Transverse colon (tissue), 4 donors: ENCODE measurements at regions not wholly inside any gene's neighbourhood (a gene's known extent, or its start where the extent isn't known, plus 50 kb on each side); places are given as distances from the start of the nearest gene placed in this dataset.

ENCODE experiments used
- DNase-seq: peaks from one replicate; pipeline ENCODE4 v3.0.0-alpha.2; 2019
- H3K27ac ChIP-seq, 4 donors: fragments of 200-600 bp; sonication (generic); 2 replicates each; pipeline ENCODE4 v1.5.1; 2016 to 2018; ENCODE audit warnings: inconsistent platforms in 4 of 4
- H3K27me3 ChIP-seq: fragments of 200-600 bp; sonication (generic); 2 replicates; pipeline ENCODE4 v1.5.1; 2017; ENCODE audit warnings: inconsistent platforms
- H3K36me3 ChIP-seq, 4 donors: fragments of 200-600 bp; sonication (generic); 2 replicates each; pipeline ENCODE4 v1.5.1; 2017 to 2019; ENCODE audit warnings: inconsistent platforms in 4 of 4
- H3K4me1 ChIP-seq, 4 donors: fragments of 200-600 bp; sonication (generic); 2 replicates each; pipeline ENCODE4 v1.5.1; 2017 to 2020; ENCODE audit warnings: inconsistent platforms in 4 of 4
- H3K4me3 ChIP-seq, 4 donors: fragments of 200-600 bp; sonication (generic); 1 replicate in 1 of 4; 2 replicates in 3 of 4; pipeline versions ENCODE4 v1.5.1 to v1.6.1; 2017 to 2019; ENCODE audit warnings: inconsistent platforms in 4 of 4
- H3K9me3 ChIP-seq, 2 donors: fragments of 200-600 bp; sonication (generic); 2 replicates each; pipeline ENCODE4 v1.5.1; 2017 to 2019; ENCODE audit warnings: inconsistent platforms in 2 of 2
- CTCF ChIP-seq, 5 experiments: fragments of 200-600 bp in 3 of 5; fragments of 450-650 bp in 2 of 5; sonication (generic) in 3 of 5; IDR thresholded peaks; 1 replicate in 2 of 5; 2 replicates in 3 of 5; pipeline ENCODE4 v1.5.1; 2016 to 2017; ENCODE audit warnings: antibody characterized with exemption in 5 of 5, inconsistent platforms in 3 of 5, mild to moderate bottlenecking in 2 of 5, moderate library complexity in 1 of 5
- EP300 ChIP-seq: sonication (generic); formaldehyde crosslinking; IDR thresholded peaks from one replicate; pipeline ENCODE4 v1.6.1; 2017; ENCODE audit warnings: antibody characterized with exemption, low read depth
- POLR2A ChIP-seq: fragments of 450-650 bp; IDR thresholded peaks from one replicate; pipeline ENCODE4 v1.6.1; 2016; ENCODE audit warnings: antibody characterized with exemption, mild to moderate bottlenecking, moderate library complexity
- POLR2AphosphoS5 ChIP-seq, 3 donors: sonication (generic); formaldehyde crosslinking; IDR thresholded peaks; one replicate each; pipeline ENCODE4 v1.6.1; 2016; ENCODE audit warnings: antibody characterized with exemption in 3 of 3
- WGBS, 2 donors: methylation state at CpG; one replicate each; pipeline ENCODE4 v1.1.5; 2018; ENCODE audit warnings: low coverage in 1 of 2; 5-methylcytosine and 5-hydroxymethylcytosine counted together
- in situ Hi-C, 4 donors: fragments of 200-750 bp; cut with MboI; loops; one replicate each; pipeline versions ENCODE4 v1.15.0 to v1.15.1; 2017; ENCODE audit warnings: low sequenced_read_pairs in 3 of 4, low pct_ligation_motif_present in 1 of 4, low pct_unique_long_range_greater_than_20kb in 1 of 4
- intact Hi-C: fragments of 100-400 bp; cut with DNase I; formaldehyde crosslinking; loops from one replicate; pipeline ENCODE4 v1.15.1; 2023; ENCODE audit warnings: low total_unique reads

- no peaks in the 10 kb centered on the region for H3K9me3 ChIP-seq
- DNase-seq: no peak
- intact Hi-C loops (no loop called here), in situ Hi-C loops (no loop called here)
- H3K27ac ChIP-seq: no peak overlapping the region
- TF ChIP-seq CTCF (IDR thresholded peaks at IDR 0.05) (no peak), POLR2A (no peak), EP300 (no peak), POLR2AphosphoS5 (IDR thresholded peaks at IDR 0.05) (no peak)
- no peaks in the 10 kb centered on the region for H3K27me3 ChIP-seq
- H3K36me3 ChIP-seq: no peaks in the 10 kb centered on the region
- H3K4me3 ChIP-seq: no peak overlapping the region
- WGBS, 2 donors: 41 to 60% methylated on average over 1 of the region's 1 CpG
- no peaks in the 10 kb centered on the region for H3K4me1 ChIP-seq
These were observed 634.7 kb downstream of the PCDH17 start for GRCh38 chr13:58266271-58266670.

DNA sequence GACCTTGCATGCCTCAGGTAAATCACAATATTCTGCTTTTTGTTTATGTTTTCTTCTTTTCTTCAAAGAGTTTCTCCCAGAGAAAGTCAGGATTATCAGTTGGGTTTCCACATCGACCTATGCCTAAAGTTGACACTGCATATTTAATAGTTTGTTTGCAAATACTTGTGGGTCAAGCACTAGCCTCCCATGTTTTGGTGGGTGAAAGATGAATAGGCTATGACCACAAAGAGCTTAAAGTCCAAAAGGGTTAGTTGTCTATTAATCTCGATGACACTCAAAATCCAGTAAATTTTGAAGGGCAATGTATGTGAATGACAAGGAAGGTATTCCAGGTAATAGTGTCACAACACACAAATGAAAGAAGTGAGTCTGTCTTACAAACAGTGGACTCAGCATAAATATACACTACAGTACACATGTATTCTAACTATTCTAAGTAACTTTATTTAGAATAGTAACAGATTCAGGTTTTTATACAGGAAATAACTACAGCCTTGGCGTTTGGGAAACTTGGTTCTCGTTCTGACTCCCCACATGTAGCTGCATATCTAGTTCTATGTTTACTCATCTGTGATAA lies 667.1 kb downstream of the PCDH17 start:
- H3K4me3 ChIP-seq: no peak overlapping the region
- TF ChIP-seq POLR2AphosphoS5 (IDR thresholded peaks at IDR 0.05) (no peak), EP300 (no peak), POLR2A (no peak), CTCF (IDR thresholded peaks at IDR 0.05) (no peak)
- no peaks in the 10 kb centered on the region for H3K4me1 ChIP-seq
- in situ Hi-C loops (no loop called here), intact Hi-C loops (no loop called here)
- H3K36me3 ChIP-seq: no peaks in the 10 kb centered on the region
- WGBS, 2 donors: 66 to 78% methylated on average over 4 of the region's 4 CpGs
- no peak for DNase-seq
- H3K27me3 ChIP-seq: no peaks in the 10 kb centered on the region
- peaks cover 0 to 4% of the 10 kb centered on the region in 2 donors for H3K9me3 ChIP-seq
- H3K27ac ChIP-seq: no peak overlapping the region

GRCh38 chr13:58300224-58300623 lies 668.7 kb downstream of the PCDH17 start:
- intact Hi-C loops (no loop called here), in situ Hi-C loops (no loop called here)
- Histone ChIP-seq H3K27me3 (no peaks in the 10 kb centered on the region), H3K27ac (no peak overlapping the region), H3K4me3 (no peak overlapping the region), H3K4me1 (no peaks in the 10 kb centered on the region), H3K36me3 (no peaks in the 10 kb centered on the region), H3K9me3 (peaks cover 0 to 4% of the 10 kb centered on the region in 2 donors)
- no peak for TF ChIP-seq POLR2AphosphoS5 (IDR thresholded peaks at IDR 0.05)
- no peak for TF ChIP-seq CTCF (IDR thresholded peaks at IDR 0.05)
- no peak for TF ChIP-seq POLR2A
- TF ChIP-seq EP300: no peak
- no peak for DNase-seq

GRCh38 chr13:58300974-58301681 lies 669.6 kb downstream of the PCDH17 start:
- H3K36me3 ChIP-seq: no peaks in the 10 kb centered on the region
- DNase-seq: no peak
- no peaks in the 10 kb centered on the region for H3K27me3 ChIP-seq
- TF ChIP-seq POLR2A (no peak), EP300 (no peak), CTCF (IDR thresholded peaks at IDR 0.05) (no peak), POLR2AphosphoS5 (IDR thresholded peaks at IDR 0.05) (no peak)
- no peaks in the 10 kb centered on the region for H3K4me1 ChIP-seq
- H3K9me3 ChIP-seq: peaks cover 0 to 4% of the 10 kb centered on the region in 2 donors
- H3K27ac ChIP-seq: no peak overlapping the region
- 80 to 100% methylated on average over 1 of the region's 1 CpG for WGBS, 2 donors
- H3K4me3 ChIP-seq: no peak overlapping the region
- intact Hi-C loops (no loop called here), in situ Hi-C loops (no loop called here)
